Suprapubic skin (tissue), 4 donors: ENCODE measurements at regions not wholly inside any gene's neighbourhood (a gene's known extent, or its start where the extent isn't known, plus 50 kb on each side); places are given as distances from the start of the nearest gene placed in this dataset.

Source experiments
- DNase-seq, 2 donors: peaks; one replicate each; pipeline ENCODE4 v3.0.0-alpha.2; 2019; ENCODE audit warnings: low spot score in 2 of 2
- H3K27ac ChIP-seq: fragments of 200-600 bp; sonication (generic); one replicate; pipeline ENCODE4 v1.5.1; 2019
- H3K27me3 ChIP-seq: fragments of 200-600 bp; sonication (generic); one replicate; pipeline ENCODE4 v1.5.1; 2019
- H3K36me3 ChIP-seq: fragments of 200-600 bp; sonication (generic); one replicate; pipeline ENCODE4 v1.5.1; 2019
- H3K4me1 ChIP-seq: fragments of 200-600 bp; sonication (generic); one replicate; pipeline ENCODE4 v1.5.1; 2019
- H3K4me3 ChIP-seq: fragments of 200-600 bp; sonication (generic); one replicate; pipeline ENCODE4 v1.5.1; 2019; ENCODE audit warnings: mild to moderate bottlenecking
- H3K9me3 ChIP-seq: fragments of 200-600 bp; sonication (generic); one replicate; pipeline ENCODE4 v1.5.1; 2019
- CTCF ChIP-seq, 2 donors: fragments of 200-600 bp in 1 of 2; fragments of 450-650 bp in 1 of 2; sonication (generic) in 1 of 2; IDR thresholded peaks; one replicate each; pipeline ENCODE4 v1.5.1; 2016 to 2019; ENCODE audit warnings: antibody characterized with exemption in 2 of 2, mild to moderate bottlenecking in 1 of 2, moderate library complexity in 1 of 2
- EP300 ChIP-seq: sonication (generic); formaldehyde crosslinking; IDR thresholded peaks from one replicate; pipeline ENCODE4 v1.6.1; 2017; ENCODE audit warnings: antibody characterized with exemption
- POLR2A ChIP-seq, 2 donors: fragments of 450-650 bp; IDR thresholded peaks; one replicate each; pipeline ENCODE4 v1.6.1; 2017; ENCODE audit warnings: antibody characterized with exemption in 2 of 2, mild to moderate bottlenecking in 2 of 2, moderate library complexity in 2 of 2
- POLR2AphosphoS5 ChIP-seq, 3 donors: sonication (generic); formaldehyde crosslinking; IDR thresholded peaks; one replicate each; pipeline ENCODE4 v1.6.1; 2017; ENCODE audit warnings: antibody characterized with exemption in 3 of 3
- WGBS: methylation state at CpG from one replicate; pipeline ENCODE4 v1.1.5; 2018; 5-methylcytosine and 5-hydroxymethylcytosine counted together

GRCh38 chr12:77492536-77492935, 338.2 kb upstream of the NAV3 start:
- Histone ChIP-seq H3K27me3 (no peaks in the 10 kb centered on the region), H3K36me3 (no peaks in the 10 kb centered on the region), H3K4me3 (no peak overlapping the region), H3K4me1 (no peaks in the 10 kb centered on the region), H3K9me3 (no peaks in the 10 kb centered on the region), H3K27ac (no peak overlapping the region)
- 87% methylated on average over 4 of the region's 4 CpGs for WGBS
- DNase-seq, result no peak
- TF ChIP-seq EP300, result no peak
- no peak for TF ChIP-seq POLR2A (IDR thresholded peaks at IDR 0.05)
- no peak for TF ChIP-seq POLR2AphosphoS5 (IDR thresholded peaks at IDR 0.05)
- no peak for TF ChIP-seq CTCF (IDR thresholded peaks at IDR 0.05)

- Histone ChIP-seq H3K9me3 (no peaks in the 10 kb centered on the region), H3K27me3 (no peaks in the 10 kb centered on the region), H3K27ac (no peak overlapping the region), H3K36me3 (no peaks in the 10 kb centered on the region), H3K4me1 (no peaks in the 10 kb centered on the region), H3K4me3 (no peak overlapping the region)
- WGBS, result 72% methylated on average over 4 of the region's 4 CpGs
- TF ChIP-seq POLR2A (IDR thresholded peaks at IDR 0.05) (no peak), CTCF (IDR thresholded peaks at IDR 0.05) (no peak), POLR2AphosphoS5 (IDR thresholded peaks at IDR 0.05) (no peak), EP300 (no peak)
- no peak for DNase-seq
Observed at GRCh38 chr12:77489331-77489970, 341.2 kb upstream of the NAV3 start.

GRCh38 chr12:77488041-77488620, 342.6 kb upstream of the NAV3 start:
- WGBS, result 67% methylated on average over 2 of the region's 2 CpGs

GRCh38 chr12:77486872-77487271, 343.8 kb upstream of the NAV3 start:
- 88% methylated on average over 1 of the region's 1 CpG for WGBS
- no peak for DNase-seq
- H3K27me3 ChIP-seq, result no peaks in the 10 kb centered on the region
- H3K4me1 ChIP-seq, result no peaks in the 10 kb centered on the region
- TF ChIP-seq POLR2AphosphoS5 (IDR thresholded peaks at IDR 0.05) (no peak), EP300 (no peak), POLR2A (IDR thresholded peaks at IDR 0.05) (no peak), CTCF (IDR thresholded peaks at IDR 0.05) (no peak)
- H3K36me3 ChIP-seq, result no peaks in the 10 kb centered on the region
- no peaks in the 10 kb centered on the region for H3K9me3 ChIP-seq
- H3K27ac ChIP-seq, result no peak overlapping the region
- H3K4me3 ChIP-seq, result no peak overlapping the region

More at GRCh38 chr12:77488041-77488620, 342.6 kb upstream of the NAV3 start:
- Histone ChIP-seq H3K27ac (no peak overlapping the region), H3K4me3 (no peak overlapping the region), H3K9me3 (no peaks in the 10 kb centered on the region), H3K4me1 (no peaks in the 10 kb centered on the region), H3K27me3 (no peaks in the 10 kb centered on the region), H3K36me3 (no peaks in the 10 kb centered on the region)
- no peak for TF ChIP-seq EP300
- no peak for TF ChIP-seq CTCF (IDR thresholded peaks at IDR 0.05)
- no peak for TF ChIP-seq POLR2A (IDR thresholded peaks at IDR 0.05)
- no peak for TF ChIP-seq POLR2AphosphoS5 (IDR thresholded peaks at IDR 0.05)
- no peak for DNase-seq

- Histone ChIP-seq H3K9me3 (no peaks in the 10 kb centered on the region), H3K27ac (no peak overlapping the region), H3K36me3 (no peaks in the 10 kb centered on the region), H3K4me1 (no peaks in the 10 kb centered on the region), H3K27me3 (no peaks in the 10 kb centered on the region), H3K4me3 (no peak overlapping the region)
- WGBS, result 76% methylated on average over 3 of the region's 3 CpGs
- TF ChIP-seq EP300, result no peak
- no peak for TF ChIP-seq CTCF (IDR thresholded peaks at IDR 0.05)
- TF ChIP-seq POLR2A (IDR thresholded peaks at IDR 0.05), result no peak
- no peak for TF ChIP-seq POLR2AphosphoS5 (IDR thresholded peaks at IDR 0.05)
- no peak for DNase-seq
Observed at GRCh38 chr12:77485961-77486854, 344.5 kb upstream of the NAV3 start.
